22Rv1 (cell line): ENCODE measurements at regions not wholly inside any gene's neighbourhood (a gene's known extent, or its start where the extent isn't known, plus 50 kb on each side); places are given as distances from the start of the nearest gene placed in this dataset.

Source experiments
- CTCF ChIP-seq: fragments of 450-650 bp; IDR thresholded peaks from 2 replicates; pipeline ENCODE4 v1.5.1; 2017; ENCODE audit warnings: mild to moderate bottlenecking
- ZFX ChIP-seq: fragments of 450-650 bp; IDR thresholded peaks from 2 replicates; pipeline ENCODE4 v1.6.1; 2017; ENCODE audit warnings: antibody characterized with exemption, borderline replicate concordance

DNA sequence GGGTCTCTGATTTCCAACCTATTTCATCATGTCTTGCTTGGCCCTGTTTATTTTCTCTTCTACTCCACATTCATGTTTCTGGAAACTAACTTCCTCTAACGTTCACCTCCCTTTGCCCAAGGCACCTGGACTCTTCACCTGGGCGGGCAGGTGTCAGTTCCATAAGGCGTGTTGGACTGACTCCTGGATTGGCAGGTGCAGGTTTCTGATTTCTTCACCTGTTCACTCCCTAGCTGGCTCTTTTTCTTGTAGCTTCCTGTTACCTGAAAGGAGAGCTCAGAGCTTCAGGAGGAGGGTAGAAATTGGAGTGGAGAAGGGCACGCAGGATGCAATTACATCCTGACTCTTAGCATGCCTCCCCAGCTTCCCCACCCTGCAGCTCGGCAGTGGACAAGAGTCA, 350.8 kb upstream of the KLF3 start:
- no peak for TF ChIP-seq CTCF
- TF ChIP-seq ZFX, result no peak
